ENCODE measurements at regions not wholly inside any gene's neighbourhood (a gene's known extent, or its start where the extent isn't known, plus 50 kb on each side); places are given as distances from the start of the nearest gene placed in this dataset.

DNA sequence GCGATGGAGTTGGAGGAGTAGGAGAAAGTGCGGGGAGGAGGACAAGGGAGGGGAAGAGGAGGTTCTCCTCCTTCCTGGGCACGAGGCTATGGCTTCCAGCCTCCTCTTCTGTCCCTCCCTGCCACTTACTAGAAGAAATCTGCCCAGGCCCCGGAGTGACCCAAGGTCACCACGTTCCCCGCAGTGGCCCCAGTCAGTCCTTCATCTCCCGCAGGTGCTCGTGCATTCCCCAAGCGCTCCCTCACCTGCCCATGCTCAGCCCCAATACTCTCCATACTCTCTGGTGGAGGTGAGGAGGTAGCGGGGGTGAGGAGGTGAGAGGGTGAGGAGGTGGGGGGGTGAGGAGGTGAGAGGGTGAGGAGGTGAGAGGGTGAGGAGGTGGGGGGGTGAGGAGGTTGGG is 85.4 kb downstream of the CCDC185 start:
- TF ChIP-seq, protein P1, sequence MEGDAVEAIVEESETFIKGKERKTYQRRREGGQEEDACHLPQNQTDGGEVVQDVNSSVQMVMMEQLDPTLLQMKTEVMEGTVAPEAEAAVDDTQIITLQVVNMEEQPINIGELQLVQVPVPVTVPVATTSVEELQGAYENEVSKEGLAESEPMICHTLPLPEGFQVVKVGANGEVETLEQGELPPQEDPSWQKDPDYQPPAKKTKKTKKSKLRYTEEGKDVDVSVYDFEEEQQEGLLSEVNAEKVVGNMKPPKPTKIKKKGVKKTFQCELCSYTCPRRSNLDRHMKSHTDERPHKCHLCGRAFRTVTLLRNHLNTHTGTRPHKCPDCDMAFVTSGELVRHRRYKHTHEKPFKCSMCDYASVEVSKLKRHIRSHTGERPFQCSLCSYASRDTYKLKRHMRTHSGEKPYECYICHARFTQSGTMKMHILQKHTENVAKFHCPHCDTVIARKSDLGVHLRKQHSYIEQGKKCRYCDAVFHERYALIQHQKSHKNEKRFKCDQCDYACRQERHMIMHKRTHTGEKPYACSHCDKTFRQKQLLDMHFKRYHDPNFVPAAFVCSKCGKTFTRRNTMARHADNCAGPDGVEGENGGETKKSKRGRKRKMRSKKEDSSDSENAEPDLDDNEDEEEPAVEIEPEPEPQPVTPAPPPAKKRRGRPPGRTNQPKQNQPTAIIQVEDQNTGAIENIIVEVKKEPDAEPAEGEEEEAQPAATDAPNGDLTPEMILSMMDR (conservative IDR thresholded peaks at IDR 0.05), result no peak

DNA sequence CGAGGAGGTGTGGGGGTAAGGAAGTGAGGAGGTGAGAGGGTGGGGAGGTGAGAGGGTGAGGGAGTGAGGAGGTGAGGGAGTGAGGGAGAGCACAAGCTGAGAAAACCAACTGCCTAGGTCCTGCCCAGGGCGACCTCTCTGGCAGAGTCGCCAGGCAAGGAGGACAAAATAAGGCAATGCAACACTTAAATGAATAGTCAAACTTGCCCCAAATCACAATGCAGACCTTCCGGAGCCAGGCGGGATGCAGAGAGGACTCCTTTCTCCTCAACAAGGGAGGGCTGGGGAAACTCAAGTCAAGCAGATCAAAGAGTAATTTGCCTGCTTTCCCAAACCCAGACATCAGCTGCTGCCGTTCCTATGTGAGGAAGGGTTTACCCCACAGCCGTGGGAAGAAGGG is 86.0 kb downstream of the CCDC185 start:
- H3K27ac ChIP-seq, result no peak overlapping the region

More for the DNA sequence above, 85.4 kb downstream of the CCDC185 start:
- no peak overlapping the region for H3K27ac ChIP-seq

DNA sequence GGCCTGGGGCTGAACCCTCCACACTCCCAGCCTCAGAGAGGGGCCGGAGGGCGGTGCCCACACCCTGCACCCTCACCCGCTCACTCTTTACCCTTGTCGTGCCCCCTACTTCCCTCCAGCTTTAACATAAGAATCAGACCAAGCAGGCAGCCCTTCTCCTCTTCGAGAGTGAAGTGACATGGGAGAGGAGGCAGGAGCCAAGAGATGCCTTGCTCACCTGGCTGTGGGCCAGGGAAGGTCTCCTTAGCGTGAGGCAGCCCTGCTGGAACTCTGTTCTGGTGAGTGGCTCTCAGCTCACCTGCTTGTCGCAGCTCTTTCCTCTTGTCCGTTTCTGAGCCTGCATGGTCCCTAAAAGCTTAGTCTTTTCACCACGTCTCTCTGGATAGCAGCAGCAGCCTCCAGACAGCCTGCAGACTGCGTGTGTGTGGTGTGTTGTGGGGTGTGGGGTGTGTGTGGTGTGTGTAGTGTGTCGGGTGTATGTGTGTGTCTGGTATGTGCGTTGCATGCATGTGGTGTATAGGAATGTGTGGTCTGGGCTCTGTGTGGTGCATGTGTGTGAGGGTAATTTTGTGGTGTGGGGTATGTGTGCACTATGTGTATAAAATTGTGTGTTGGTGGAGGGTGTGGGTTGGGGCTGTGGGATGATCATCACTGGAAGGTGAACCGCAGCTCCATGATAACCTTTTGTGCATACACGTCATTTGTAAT is 86.7 kb downstream of the CCDC185 start:
- no peak overlapping the region for H3K27ac ChIP-seq
- TF ChIP-seq, protein P1 (conservative IDR thresholded peaks at IDR 0.05), result no peak

More for the DNA sequence above, 86.0 kb downstream of the CCDC185 start:
- TF ChIP-seq, protein P1 (conservative IDR thresholded peaks at IDR 0.05), result no peak

DNA sequence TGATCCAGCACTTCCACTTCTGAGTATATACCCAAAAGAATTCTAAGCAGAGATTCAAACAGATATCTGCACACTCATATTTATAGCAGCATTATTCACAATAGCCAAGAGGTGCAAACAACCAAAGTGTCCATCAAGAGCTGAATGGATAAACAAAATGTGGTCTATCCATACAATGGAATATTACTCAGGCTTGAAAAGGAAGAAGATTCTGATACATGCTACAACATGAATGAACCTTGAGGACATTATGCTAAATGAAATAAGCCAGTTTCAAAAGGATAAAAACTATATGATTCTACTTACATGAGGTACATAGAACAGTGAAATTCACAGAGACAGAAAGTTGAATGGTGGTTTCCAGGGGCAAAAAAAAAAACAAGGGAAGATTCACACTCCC is 88.9 kb downstream of the CCDC185 start:
- H3K27ac ChIP-seq, result no peak overlapping the region
- TF ChIP-seq, protein P1 (conservative IDR thresholded peaks at IDR 0.05), result no peak

DNA sequence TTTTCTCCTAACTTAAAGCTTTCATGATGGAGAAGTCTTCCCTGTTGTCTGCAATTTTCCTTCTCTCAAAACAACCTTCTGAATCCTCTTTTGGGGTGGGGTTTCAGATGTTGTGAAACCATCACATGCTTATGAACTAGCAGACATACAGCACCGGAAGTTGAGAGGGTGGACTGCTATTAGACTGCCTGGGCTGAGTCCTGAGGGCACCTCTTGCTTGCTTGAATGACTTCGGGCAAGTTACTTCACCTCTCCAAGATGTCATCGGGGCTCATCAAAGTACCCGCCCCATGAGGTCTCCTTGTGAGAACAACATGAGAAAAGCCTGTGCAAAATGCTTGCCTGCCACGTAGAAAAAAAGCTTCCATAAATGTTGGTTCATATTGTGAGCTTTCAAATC is 89.6 kb downstream of the CCDC185 start:
- H3K27ac ChIP-seq, result no peak overlapping the region
- TF ChIP-seq, protein P1 (conservative IDR thresholded peaks at IDR 0.05), result no peak

DNA sequence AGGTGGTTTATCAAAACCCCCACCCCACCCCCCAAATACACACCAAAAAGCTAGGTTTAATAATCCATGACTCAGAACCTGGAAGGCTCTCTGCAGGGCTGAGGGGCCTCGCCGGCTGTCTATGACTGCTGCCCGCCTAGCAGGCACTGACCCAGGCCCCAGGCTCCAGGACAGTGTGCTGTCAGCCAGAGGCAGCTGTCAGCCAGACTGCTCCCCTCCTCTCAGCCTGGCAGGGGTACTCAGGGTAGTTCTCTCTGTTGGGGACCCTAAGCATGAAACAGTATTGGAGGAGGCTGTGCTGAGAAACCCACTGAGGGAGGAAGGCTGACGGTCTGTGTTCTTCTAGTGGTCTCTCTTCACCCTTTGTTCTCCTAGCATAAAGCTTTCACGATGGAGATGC is 90.3 kb downstream of the CCDC185 start:
- no peak overlapping the region for H3K27ac ChIP-seq
- TF ChIP-seq, protein P1 (conservative IDR thresholded peaks at IDR 0.05), result no peak

DNA sequence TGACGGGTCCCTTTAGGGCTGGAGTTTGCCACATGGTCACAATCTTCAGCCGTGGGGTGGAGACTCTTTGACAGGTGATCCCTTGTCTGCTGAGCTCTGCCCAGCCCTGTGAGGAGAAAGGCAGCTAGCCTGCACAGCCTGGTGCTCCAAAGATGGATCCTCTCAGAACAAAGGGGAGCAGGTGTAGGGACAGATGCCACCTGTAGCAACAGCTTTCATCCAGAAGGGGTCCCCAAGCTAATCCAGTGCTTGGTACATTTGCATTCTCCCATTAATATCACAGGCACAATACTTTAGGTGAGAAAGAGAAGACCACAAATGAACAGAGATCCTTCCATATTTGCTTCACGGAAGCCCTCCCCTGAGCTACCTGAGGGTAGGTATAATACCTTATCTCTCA is 93.2 kb downstream of the CCDC185 start:
- TF ChIP-seq, protein P1 (conservative IDR thresholded peaks at IDR 0.05), result peak; percentile 32; the same call in 1 of the 2 replicates
- no peak overlapping the region for H3K27ac ChIP-seq
